Astrocyte of the spinal cord (primary cell): ENCODE measurements at regions not wholly inside any gene's neighbourhood (a gene's known extent, or its start where the extent isn't known, plus 50 kb on each side); places are given as distances from the start of the nearest gene placed in this dataset.
A peak's percentile ranks its signal among the peaks of the same experiment; 100 is the strongest.

Source experiments
- DNase-seq: peaks from one replicate; pipeline ENCODE4 v3.0.0; 2011; ENCODE audit warnings: low read depth, low spot score
- H3K4me3 ChIP-seq: 2 replicates; pipeline ENCODE4 v1.5.1; 2011; ENCODE audit warnings: low read depth, mild to moderate bottlenecking, low read length, moderate library complexity
- CTCF ChIP-seq: IDR thresholded peaks from 2 replicates; pipeline ENCODE4 v1.5.1; 2012; ENCODE audit warnings: low read depth, mild to moderate bottlenecking, low read length, inconsistent platforms
- in situ Hi-C: cut with HindIII; loops from 2 replicates; pipeline ENCODE4 v1.10.0; 2017; ENCODE audit warnings: low sequenced_read_pairs

- no peak for DNase-seq
- no peak overlapping the region for H3K4me3 ChIP-seq
- in situ Hi-C loops: no loop called here
- TF ChIP-seq CTCF: no peak
Observed at GRCh38 chr22:27574651-27575050, 226.9 kb downstream of the MN1 start.

GRCh38 chr22:27575348-27575747, 226.2 kb downstream of the MN1 start:
- no peak for TF ChIP-seq CTCF
- DNase-seq: no peak
- no peak overlapping the region for H3K4me3 ChIP-seq
- in situ Hi-C loops: no loop called here

GRCh38 chr22:27576413-27576812, 225.1 kb downstream of the MN1 start:
- TF ChIP-seq CTCF: no peak
- no peak overlapping the region for H3K4me3 ChIP-seq
- DNase-seq: no peak
- in situ Hi-C loops: no loop called here

- TF ChIP-seq CTCF: no peak
- no peak overlapping the region for H3K4me3 ChIP-seq
- peak; percentile 80 for DNase-seq
- in situ Hi-C loops: no loop called here
Observed at GRCh38 chr22:27576815-27577573, 224.6 kb downstream of the MN1 start.

- no peak for TF ChIP-seq CTCF
- in situ Hi-C loops: no loop called here
- no peak overlapping the region for H3K4me3 ChIP-seq
- DNase-seq: no peak
Observed at GRCh38 chr22:27577574-27577969, 224.0 kb downstream of the MN1 start.

GRCh38 chr22:27578937-27579617, 222.5 kb downstream of the MN1 start:
- in situ Hi-C loops: no loop called here
- TF ChIP-seq CTCF: no peak
- no peak for DNase-seq
- H3K4me3 ChIP-seq: no peak overlapping the region
